HUES64 (cell line): ENCODE measurements at regions not wholly inside any gene's neighbourhood (a gene's known extent, or its start where the extent isn't known, plus 50 kb on each side); places are given as distances from the start of the nearest gene placed in this dataset.

Source experiments
- H3K27ac ChIP-seq: 2 replicates; pipeline ENCODE4 v1.7.0; 2013; ENCODE audit warnings: low read depth, low read length, inconsistent platforms
- H3K27me3 ChIP-seq: 2 replicates; pipeline ENCODE4 v1.6.1; 2013; ENCODE audit warnings: mild to moderate bottlenecking, low read length; ENCODE audit not compliant: insufficient read depth
- H3K36me3 ChIP-seq: 2 replicates; pipeline ENCODE4 v1.6.1; 2013; ENCODE audit warnings: mild to moderate bottlenecking, low read length; ENCODE audit not compliant: insufficient read depth
- H3K4me1 ChIP-seq: 2 replicates; pipeline ENCODE4 v1.6.1; 2013; ENCODE audit warnings: mild to moderate bottlenecking, low read length, moderate library complexity; ENCODE audit not compliant: insufficient read depth
- H3K4me3 ChIP-seq: 2 replicates; pipeline ENCODE4 v1.5.1; 2013; ENCODE audit warnings: mild to moderate bottlenecking, low read length, moderate library complexity
- H3K9ac ChIP-seq: 2 replicates; pipeline ENCODE4 v1.6.1; 2013; ENCODE audit warnings: mild to moderate bottlenecking, low read depth, low read length
- H3K9me3 ChIP-seq: 2 replicates; pipeline ENCODE4 v1.6.1; 2013; ENCODE audit warnings: low read depth, low read length; ENCODE audit not compliant: insufficient read depth
- WGBS: fragments of 150-250, 120-280 bp; methylation state at CpG from one replicate; pipeline ENCODE4 v1.1.7; 2013; ENCODE audit warnings: missing lambda C conversion rate; 5-methylcytosine and 5-hydroxymethylcytosine counted together

GRCh38 chr9:73011181-73011750 is 58.4 kb upstream of the ALDH1A1 start:
- WGBS: 80% methylated on average over 2 of the region's 2 CpGs
- H3K27ac ChIP-seq: no peak overlapping the region
- no peaks in the 10 kb centered on the region for H3K27me3 ChIP-seq
- H3K36me3 ChIP-seq: no peaks in the 10 kb centered on the region
- no peak overlapping the region for H3K9ac ChIP-seq
- no peaks in the 10 kb centered on the region for H3K4me1 ChIP-seq
- H3K9me3 ChIP-seq: no peaks in the 10 kb centered on the region
- no peak overlapping the region for H3K4me3 ChIP-seq

DNA sequence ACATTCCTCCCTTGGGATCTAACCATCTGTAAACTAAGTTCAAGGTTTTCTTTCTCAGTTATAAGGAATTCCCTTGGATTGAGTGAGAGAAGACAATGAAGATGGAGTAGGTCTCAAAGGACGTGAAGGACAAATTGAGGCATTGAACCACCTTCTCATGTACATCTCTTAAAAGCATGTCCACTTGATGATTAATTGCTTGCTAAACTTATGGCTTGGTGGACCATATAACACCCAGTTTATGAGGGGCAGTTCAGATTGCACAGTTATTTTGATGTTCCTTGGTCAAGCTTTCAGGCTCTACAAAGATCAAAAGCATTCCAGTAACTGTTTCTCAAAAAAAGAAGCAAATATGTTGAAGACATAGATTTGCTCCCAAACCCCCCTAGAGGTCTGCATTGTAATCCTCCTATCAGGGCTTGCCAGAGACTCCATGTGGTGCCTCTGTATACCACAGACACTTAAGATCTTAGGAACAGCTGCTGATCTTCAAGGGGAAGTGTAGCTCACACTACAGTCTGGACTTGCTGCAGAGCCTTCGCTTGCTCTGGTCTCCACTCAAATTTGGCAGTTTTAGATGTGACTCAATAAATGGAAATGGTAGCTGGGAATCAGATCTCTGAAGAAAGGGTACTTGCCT is 56.9 kb upstream of the ALDH1A1 start:
- no peaks in the 10 kb centered on the region for H3K36me3 ChIP-seq
- 81% methylated on average over 2 of the region's 2 CpGs for WGBS

GRCh38 chr9:73007966-73008672 is 55.3 kb upstream of the ALDH1A1 start:
- no peaks in the 10 kb centered on the region for H3K4me1 ChIP-seq
- H3K9me3 ChIP-seq: no peaks in the 10 kb centered on the region
- H3K27ac ChIP-seq: no peak overlapping the region
- no peak overlapping the region for H3K9ac ChIP-seq
- no peaks in the 10 kb centered on the region for H3K36me3 ChIP-seq
- H3K4me3 ChIP-seq: no peak overlapping the region
- no peaks in the 10 kb centered on the region for H3K27me3 ChIP-seq
- WGBS: no CpG with 5 or more reads among the region's 3 CpGs

More for the DNA sequence above, 56.9 kb upstream of the ALDH1A1 start:
- no peaks in the 10 kb centered on the region for H3K4me1 ChIP-seq
- no peaks in the 10 kb centered on the region for H3K27me3 ChIP-seq
- H3K9me3 ChIP-seq: no peaks in the 10 kb centered on the region
- no peak overlapping the region for H3K27ac ChIP-seq
- H3K4me3 ChIP-seq: no peak overlapping the region
- H3K9ac ChIP-seq: no peak overlapping the region

GRCh38 chr9:73006986-73007385 is 54.1 kb upstream of the ALDH1A1 start:
- Histone ChIP-seq H3K4me1 (no peaks in the 10 kb centered on the region), H3K9ac (no peak overlapping the region), H3K36me3 (no peaks in the 10 kb centered on the region), H3K4me3 (no peak overlapping the region), H3K27ac (no peak overlapping the region), H3K27me3 (no peaks in the 10 kb centered on the region), H3K9me3 (no peaks in the 10 kb centered on the region)
- WGBS: 100% methylated on average over 1 of the region's 2 CpGs
